ENCODE measurements at regions not wholly inside any gene's neighbourhood (a gene's known extent, or its start where the extent isn't known, plus 50 kb on each side); places are given as distances from the start of the nearest gene placed in this dataset.

DNA sequence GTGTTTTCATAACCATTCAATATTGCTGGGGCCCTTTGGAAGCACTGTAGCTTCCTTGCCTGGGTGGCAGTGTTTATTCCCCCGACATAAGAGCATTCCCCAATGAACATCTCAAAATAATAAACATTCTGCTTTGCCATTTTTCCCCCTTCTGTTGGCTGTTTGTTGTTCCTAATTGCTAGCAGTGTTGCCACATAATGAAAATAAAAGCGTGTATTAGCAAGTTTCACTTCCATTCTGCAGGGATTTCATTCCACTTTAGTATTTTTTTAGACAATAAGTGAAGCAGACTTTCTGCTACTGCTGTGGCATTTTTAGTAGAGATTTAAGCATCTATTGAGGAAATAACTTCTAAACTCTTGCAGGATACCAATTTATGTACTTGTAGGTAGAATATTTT, 154.7 kb upstream of the GALNT13 start:
- ATAC-seq: no peak
- TF ChIP-seq, protein P1, sequence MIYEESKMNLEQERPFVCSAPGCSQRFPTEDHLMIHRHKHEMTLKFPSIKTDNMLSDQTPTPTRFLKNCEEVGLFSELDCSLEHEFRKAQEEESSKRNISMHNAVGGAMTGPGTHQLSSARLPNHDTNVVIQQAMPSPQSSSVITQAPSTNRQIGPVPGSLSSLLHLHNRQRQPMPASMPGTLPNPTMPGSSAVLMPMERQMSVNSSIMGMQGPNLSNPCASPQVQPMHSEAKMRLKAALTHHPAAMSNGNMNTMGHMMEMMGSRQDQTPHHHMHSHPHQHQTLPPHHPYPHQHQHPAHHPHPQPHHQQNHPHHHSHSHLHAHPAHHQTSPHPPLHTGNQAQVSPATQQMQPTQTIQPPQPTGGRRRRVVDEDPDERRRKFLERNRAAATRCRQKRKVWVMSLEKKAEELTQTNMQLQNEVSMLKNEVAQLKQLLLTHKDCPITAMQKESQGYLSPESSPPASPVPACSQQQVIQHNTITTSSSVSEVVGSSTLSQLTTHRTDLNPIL (CRISPR knock-in tag; IDR thresholded peaks at IDR 0.05; ENCODE audit: low read depth): no peak
- TF ChIP-seq ISL1 (CRISPR knock-in tag; IDR thresholded peaks at IDR 0.05) (no peak), ZNF8 (CRISPR knock-in tag; IDR thresholded peaks at IDR 0.05) (no peak)
- TF ChIP-seq, protein P2, sequence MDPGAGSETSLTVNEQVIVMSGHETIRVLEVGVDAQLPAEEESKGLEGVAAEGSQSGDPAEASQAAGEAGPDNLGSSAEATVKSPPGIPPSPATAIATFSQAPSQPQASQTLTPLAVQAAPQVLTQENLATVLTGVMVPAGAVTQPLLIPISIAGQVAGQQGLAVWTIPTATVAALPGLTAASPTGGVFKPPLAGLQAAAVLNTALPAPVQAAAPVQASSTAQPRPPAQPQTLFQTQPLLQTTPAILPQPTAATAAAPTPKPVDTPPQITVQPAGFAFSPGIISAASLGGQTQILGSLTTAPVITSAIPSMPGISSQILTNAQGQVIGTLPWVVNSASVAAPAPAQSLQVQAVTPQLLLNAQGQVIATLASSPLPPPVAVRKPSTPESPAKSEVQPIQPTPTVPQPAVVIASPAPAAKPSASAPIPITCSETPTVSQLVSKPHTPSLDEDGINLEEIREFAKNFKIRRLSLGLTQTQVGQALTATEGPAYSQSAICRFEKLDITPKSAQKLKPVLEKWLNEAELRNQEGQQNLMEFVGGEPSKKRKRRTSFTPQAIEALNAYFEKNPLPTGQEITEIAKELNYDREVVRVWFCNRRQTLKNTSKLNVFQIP (CRISPR knock-in tag; IDR thresholded peaks at IDR 0.05; ENCODE audit: borderline replicate concordance, low read depth): no peak

DNA sequence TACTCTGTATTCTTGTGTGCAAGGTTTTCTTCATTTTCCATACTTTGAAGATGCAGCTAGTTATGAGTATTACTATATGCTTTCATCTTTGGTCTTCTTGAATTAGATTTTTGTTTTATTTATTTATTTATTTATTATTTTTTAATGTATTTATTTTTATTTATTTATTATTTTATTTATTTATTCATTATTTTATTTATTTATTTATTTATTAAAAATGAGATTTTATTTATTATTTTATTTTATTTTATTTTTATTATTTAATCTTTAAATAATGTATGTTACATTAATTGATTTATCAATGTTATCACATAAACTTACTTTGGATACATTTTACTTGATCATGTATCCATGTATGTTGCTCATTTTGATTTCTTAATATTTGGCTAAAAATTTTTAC, 132.3 kb upstream of the GALNT13 start:
- no peak for ATAC-seq
- TF ChIP-seq ZNF70 (CRISPR knock-in tag; IDR thresholded peaks at IDR 0.05) (no peak), GLIS3 (CRISPR knock-in tag; IDR thresholded peaks at IDR 0.05) (no peak), SNAI2 (CRISPR knock-in tag; IDR thresholded peaks at IDR 0.05) (no peak), ZNF565 (CRISPR knock-in tag; conservative IDR thresholded peaks at IDR 0.05; ENCODE audit: low read depth) (no peak), TCF4 (CRISPR knock-in tag; IDR thresholded peaks at IDR 0.05; ENCODE audit: borderline replicate concordance) (no peak), ESRRG (CRISPR knock-in tag; IDR thresholded peaks at IDR 0.05) (no peak), ISL1 (CRISPR knock-in tag; IDR thresholded peaks at IDR 0.05) (no peak), TOX (CRISPR knock-in tag; IDR thresholded peaks at IDR 0.05; ENCODE audit: borderline replicate concordance) (no peak), ZFP3 (CRISPR knock-in tag; IDR thresholded peaks at IDR 0.05) (no peak), ARNTL (CRISPR knock-in tag; IDR thresholded peaks at IDR 0.05; ENCODE audit: borderline replicate concordance, low read depth) (no peak)
- TF ChIP-seq, protein P3, sequence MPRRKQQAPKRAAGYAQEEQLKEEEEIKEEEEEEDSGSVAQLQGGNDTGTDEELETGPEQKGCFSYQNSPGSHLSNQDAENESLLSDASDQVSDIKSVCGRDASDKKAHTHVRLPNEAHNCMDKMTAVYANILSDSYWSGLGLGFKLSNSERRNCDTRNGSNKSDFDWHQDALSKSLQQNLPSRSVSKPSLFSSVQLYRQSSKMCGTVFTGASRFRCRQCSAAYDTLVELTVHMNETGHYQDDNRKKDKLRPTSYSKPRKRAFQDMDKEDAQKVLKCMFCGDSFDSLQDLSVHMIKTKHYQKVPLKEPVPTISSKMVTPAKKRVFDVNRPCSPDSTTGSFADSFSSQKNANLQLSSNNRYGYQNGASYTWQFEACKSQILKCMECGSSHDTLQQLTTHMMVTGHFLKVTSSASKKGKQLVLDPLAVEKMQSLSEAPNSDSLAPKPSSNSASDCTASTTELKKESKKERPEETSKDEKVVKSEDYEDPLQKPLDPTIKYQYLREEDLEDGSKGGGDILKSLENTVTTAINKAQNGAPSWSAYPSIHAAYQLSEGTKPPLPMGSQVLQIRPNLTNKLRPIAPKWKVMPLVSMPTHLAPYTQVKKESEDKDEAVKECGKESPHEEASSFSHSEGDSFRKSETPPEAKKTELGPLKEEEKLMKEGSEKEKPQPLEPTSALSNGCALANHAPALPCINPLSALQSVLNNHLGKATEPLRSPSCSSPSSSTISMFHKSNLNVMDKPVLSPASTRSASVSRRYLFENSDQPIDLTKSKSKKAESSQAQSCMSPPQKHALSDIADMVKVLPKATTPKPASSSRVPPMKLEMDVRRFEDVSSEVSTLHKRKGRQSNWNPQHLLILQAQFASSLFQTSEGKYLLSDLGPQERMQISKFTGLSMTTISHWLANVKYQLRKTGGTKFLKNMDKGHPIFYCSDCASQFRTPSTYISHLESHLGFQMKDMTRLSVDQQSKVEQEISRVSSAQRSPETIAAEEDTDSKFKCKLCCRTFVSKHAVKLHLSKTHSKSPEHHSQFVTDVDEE (CRISPR knock-in tag; IDR thresholded peaks at IDR 0.05): no peak
- TF ChIP-seq, protein P4, sequence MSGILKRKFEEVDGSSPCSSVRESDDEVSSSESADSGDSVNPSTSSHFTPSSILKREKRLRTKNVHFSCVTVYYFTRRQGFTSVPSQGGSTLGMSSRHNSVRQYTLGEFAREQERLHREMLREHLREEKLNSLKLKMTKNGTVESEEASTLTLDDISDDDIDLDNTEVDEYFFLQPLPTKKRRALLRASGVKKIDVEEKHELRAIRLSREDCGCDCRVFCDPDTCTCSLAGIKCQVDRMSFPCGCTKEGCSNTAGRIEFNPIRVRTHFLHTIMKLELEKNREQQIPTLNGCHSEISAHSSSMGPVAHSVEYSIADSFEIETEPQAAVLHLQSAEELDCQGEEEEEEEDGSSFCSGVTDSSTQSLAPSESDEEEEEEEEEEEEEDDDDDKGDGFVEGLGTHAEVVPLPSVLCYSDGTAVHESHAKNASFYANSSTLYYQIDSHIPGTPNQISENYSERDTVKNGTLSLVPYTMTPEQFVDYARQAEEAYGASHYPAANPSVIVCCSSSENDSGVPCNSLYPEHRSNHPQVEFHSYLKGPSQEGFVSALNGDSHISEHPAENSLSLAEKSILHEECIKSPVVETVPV (CRISPR knock-in tag; IDR thresholded peaks at IDR 0.05): no peak
- TF ChIP-seq, protein P2 (CRISPR knock-in tag; IDR thresholded peaks at IDR 0.05; ENCODE audit: borderline replicate concordance, low read depth): no peak

DNA sequence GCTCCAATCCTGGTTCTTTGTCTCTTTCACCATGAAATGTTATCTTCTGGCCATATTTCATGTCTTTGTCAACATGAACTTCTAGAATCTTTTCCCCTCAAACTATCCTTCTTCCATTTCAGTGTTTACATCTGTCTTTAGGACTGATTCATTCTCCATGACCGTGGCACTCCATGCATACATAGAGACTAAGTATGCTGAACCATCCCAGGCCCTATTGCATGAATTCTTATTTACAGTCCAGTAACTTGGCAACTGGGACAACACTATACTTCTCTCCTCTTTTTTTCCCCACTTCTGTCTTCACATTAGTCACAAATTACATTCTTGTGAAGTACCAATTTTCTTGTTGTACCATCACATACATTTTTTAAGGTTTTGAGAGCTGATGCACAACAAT, 109.8 kb upstream of the GALNT13 start:
- no peak for TF ChIP-seq TCF4 (CRISPR knock-in tag; IDR thresholded peaks at IDR 0.05; ENCODE audit: borderline replicate concordance)
- no peak for ATAC-seq

DNA sequence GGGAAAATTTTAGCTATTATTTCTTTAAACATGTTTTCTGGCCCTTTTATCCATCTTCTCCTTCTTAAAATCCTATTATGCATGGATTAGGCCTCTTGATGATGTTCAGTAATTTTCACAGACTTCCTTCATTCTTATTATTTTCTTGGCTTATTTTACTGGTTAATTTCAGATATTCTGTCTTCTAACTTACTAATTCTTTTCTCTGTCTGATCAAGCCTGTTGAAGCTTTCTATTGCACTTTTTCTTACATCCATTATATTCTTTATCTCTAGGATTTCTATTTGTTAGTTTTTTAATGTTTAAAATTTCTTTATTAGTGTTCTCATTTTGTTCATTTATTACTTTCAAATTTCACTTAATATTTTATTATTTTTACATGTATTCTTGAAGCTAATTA, 105.3 kb upstream of the GALNT13 start:
- no peak for ATAC-seq
- TF ChIP-seq, protein P4 (CRISPR knock-in tag; IDR thresholded peaks at IDR 0.05): no peak
- TF ChIP-seq, protein P1 (CRISPR knock-in tag; IDR thresholded peaks at IDR 0.05; ENCODE audit: low read depth): no peak
- no peak for TF ChIP-seq RARB (CRISPR knock-in tag; IDR thresholded peaks at IDR 0.05)
- TF ChIP-seq, protein P5, sequence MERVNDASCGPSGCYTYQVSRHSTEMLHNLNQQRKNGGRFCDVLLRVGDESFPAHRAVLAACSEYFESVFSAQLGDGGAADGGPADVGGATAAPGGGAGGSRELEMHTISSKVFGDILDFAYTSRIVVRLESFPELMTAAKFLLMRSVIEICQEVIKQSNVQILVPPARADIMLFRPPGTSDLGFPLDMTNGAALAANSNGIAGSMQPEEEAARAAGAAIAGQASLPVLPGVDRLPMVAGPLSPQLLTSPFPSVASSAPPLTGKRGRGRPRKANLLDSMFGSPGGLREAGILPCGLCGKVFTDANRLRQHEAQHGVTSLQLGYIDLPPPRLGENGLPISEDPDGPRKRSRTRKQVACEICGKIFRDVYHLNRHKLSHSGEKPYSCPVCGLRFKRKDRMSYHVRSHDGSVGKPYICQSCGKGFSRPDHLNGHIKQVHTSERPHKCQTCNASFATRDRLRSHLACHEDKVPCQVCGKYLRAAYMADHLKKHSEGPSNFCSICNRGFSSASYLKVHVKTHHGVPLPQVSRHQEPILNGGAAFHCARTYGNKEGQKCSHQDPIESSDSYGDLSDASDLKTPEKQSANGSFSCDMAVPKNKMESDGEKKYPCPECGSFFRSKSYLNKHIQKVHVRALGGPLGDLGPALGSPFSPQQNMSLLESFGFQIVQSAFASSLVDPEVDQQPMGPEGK (CRISPR knock-in tag; IDR thresholded peaks at IDR 0.05; ENCODE audit: borderline replicate concordance): no peak
- TF ChIP-seq ESRRG (CRISPR knock-in tag; IDR thresholded peaks at IDR 0.05): no peak
- TF ChIP-seq ZNF8 (CRISPR knock-in tag; IDR thresholded peaks at IDR 0.05): no peak
- TF ChIP-seq ZFP30 (CRISPR knock-in tag; IDR thresholded peaks at IDR 0.05): no peak
- no peak for TF ChIP-seq ZFP3 (CRISPR knock-in tag; IDR thresholded peaks at IDR 0.05)
- TF ChIP-seq, protein P2 (CRISPR knock-in tag; IDR thresholded peaks at IDR 0.05; ENCODE audit: borderline replicate concordance, low read depth): no peak

All from SK-N-SH treated with all-trans-retinoic acid at 6 μM for 48 hours (cell line).